ENCODE measurements at regions not wholly inside any gene's neighbourhood (a gene's known extent, or its start where the extent isn't known, plus 50 kb on each side); places are given as distances from the start of the nearest gene placed in this dataset.

GRCh38 chr5:136679233-136679632 is 313.9 kb upstream of the TRPC7 start:
- TF ChIP-seq CTCF (IDR thresholded peaks at IDR 0.05; ENCODE audit: low read depth, low read length): no peak
- no peak for DNase-seq (ENCODE audit: low read depth, low spot score)
- H3K4me3 ChIP-seq (ENCODE audit: low read depth, low read length): no peak overlapping the region
- in situ Hi-C loops (cut with HindIII; ENCODE audit: low sequenced_read_pairs): no loop called here

DNA sequence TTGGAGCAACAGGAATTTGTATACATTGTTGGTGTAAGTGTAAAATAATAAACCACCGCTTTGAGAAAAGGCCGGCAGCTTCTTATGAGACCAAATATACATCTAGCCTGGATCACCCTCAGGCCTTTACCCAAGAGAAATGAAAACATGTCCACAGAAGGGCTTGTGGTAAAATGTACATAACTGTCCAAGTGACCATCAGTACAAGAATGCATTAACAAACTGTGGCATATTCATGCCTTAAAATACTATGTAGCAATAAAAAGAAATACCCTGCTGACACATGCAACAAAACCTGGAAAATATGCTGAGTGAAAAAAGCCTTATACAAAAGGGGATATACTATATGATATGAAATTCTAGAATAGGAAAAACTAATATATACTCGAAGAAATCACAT is 311.9 kb upstream of the TRPC7 start:
- no peak for DNase-seq (ENCODE audit: low read depth, low spot score)
- in situ Hi-C loops (cut with HindIII; ENCODE audit: low sequenced_read_pairs): no loop called here
- TF ChIP-seq CTCF (IDR thresholded peaks at IDR 0.05; ENCODE audit: low read depth, low read length): no peak
- no peak overlapping the region for H3K4me3 ChIP-seq (ENCODE audit: low read depth, low read length)

GRCh38 chr5:136676685-136677084 is 311.3 kb upstream of the TRPC7 start:
- TF ChIP-seq CTCF (IDR thresholded peaks at IDR 0.05; ENCODE audit: low read depth, low read length): no peak
- in situ Hi-C loops (cut with HindIII; ENCODE audit: low sequenced_read_pairs): no loop called here
- H3K4me3 ChIP-seq (ENCODE audit: low read depth, low read length): no peak overlapping the region
- DNase-seq (ENCODE audit: low read depth, low spot score): no peak

GRCh38 chr5:136675769-136676168 is 310.4 kb upstream of the TRPC7 start:
- DNase-seq (ENCODE audit: low read depth, low spot score): no peak
- no peak overlapping the region for H3K4me3 ChIP-seq (ENCODE audit: low read depth, low read length)
- no peak for TF ChIP-seq CTCF (IDR thresholded peaks at IDR 0.05; ENCODE audit: low read depth, low read length)
- in situ Hi-C loops (cut with HindIII; ENCODE audit: low sequenced_read_pairs): no loop called here

GRCh38 chr5:136674178-136674577 is 308.8 kb upstream of the TRPC7 start:
- TF ChIP-seq CTCF (IDR thresholded peaks at IDR 0.05; ENCODE audit: low read depth, low read length): no peak
- no peak for DNase-seq (ENCODE audit: low read depth, low spot score)
- H3K4me3 ChIP-seq (ENCODE audit: low read depth, low read length): no peak overlapping the region
- in situ Hi-C loops (cut with HindIII; ENCODE audit: low sequenced_read_pairs): no loop called here

GRCh38 chr5:136667789-136668188 is 302.4 kb upstream of the TRPC7 start:
- no peak for TF ChIP-seq CTCF (IDR thresholded peaks at IDR 0.05; ENCODE audit: low read depth, low read length)
- in situ Hi-C loops (cut with HindIII; ENCODE audit: low sequenced_read_pairs): no loop called here
- no peak overlapping the region for H3K4me3 ChIP-seq (ENCODE audit: low read depth, low read length)
- DNase-seq (ENCODE audit: low read depth, low spot score): no peak
